ENCODE measurements at regions not wholly inside any gene's neighbourhood (a gene's known extent, or its start where the extent isn't known, plus 50 kb on each side); places are given as distances from the start of the nearest gene placed in this dataset.

- Histone ChIP-seq H3K27ac (ENCODE audit: insufficient read length, low read depth, low read length) (no peak overlapping the region), H4K5ac (ENCODE audit: insufficient read length, low read depth, low read length) (no peak overlapping the region), H2BK5ac (ENCODE audit: insufficient read length, low read length) (no peak overlapping the region), H3K56ac (ENCODE audit: insufficient read length, low read depth, low read length) (no peak overlapping the region), H3K4ac (ENCODE audit: low read depth, low read length) (no peak overlapping the region), H4K91ac (ENCODE audit: insufficient read length, low read depth, low read length) (no peak overlapping the region), H3K23ac (ENCODE audit: insufficient read length, low read depth, low read length) (no peak overlapping the region), H3K23me2 (ENCODE audit: insufficient read length, low read depth, low read length, poor library complexity, severe bottlenecking) (no peaks in the 10 kb centered on the region), H2AFZ (ENCODE audit: low read length) (no peak overlapping the region), H2BK12ac (ENCODE audit: insufficient read length, low read depth, low read length) (no peak overlapping the region), H3K9ac (ENCODE audit: extremely low read depth, insufficient read length, low read length) (no peak overlapping the region), H4K8ac (replicated peaks; ENCODE audit: insufficient read length, low read depth, low read length) (no peak overlapping the region), H4K20me1 (ENCODE audit: control insufficient read depth, insufficient read depth, insufficient read length) (no peaks in the 10 kb centered on the region), H3K27me3 (ENCODE audit: insufficient read depth, low read length) (no peaks in the 10 kb centered on the region), H2BK20ac (ENCODE audit: low read depth, low read length, poor library complexity, severe bottlenecking) (no peak overlapping the region), H2BK15ac (ENCODE audit: low read depth, low read length) (no peak overlapping the region), H2AK5ac (ENCODE audit: insufficient read length, low read length) (no peak overlapping the region), H3K9me3 (ENCODE audit: control insufficient read depth, low read depth, low read length) (no peaks in the 10 kb centered on the region), H3K4me2 (ENCODE audit: insufficient read depth, insufficient read length, low read length) (no peak overlapping the region), H3K79me2 (ENCODE audit: insufficient read depth, low read length) (no peaks in the 10 kb centered on the region), H3K18ac (ENCODE audit: insufficient read length, low read depth, low read length) (no peak overlapping the region), H3K4me1 (ENCODE audit: insufficient read depth, low read length) (0 out of 2 replicates have a peak, but pooled peaks cover 8% of the 10 kb centered on the region), H2BK120ac (ENCODE audit: low read depth, low read length, poor library complexity, severe bottlenecking) (no peak overlapping the region), H3K14ac (ENCODE audit: insufficient read depth, low read length) (no peak overlapping the region), H3T11ph (ENCODE audit: low read length) (no peak overlapping the region), H3K79me1 (ENCODE audit: insufficient read depth, low read depth, low read length, poor library complexity, severe bottlenecking) (no peaks in the 10 kb centered on the region)
- H3K27me3 Mint-ChIP-seq (ENCODE audit: low read depth): no peaks in the 10 kb centered on the region; the same call in none of the 2 replicates
- no peak for TF ChIP-seq CTCF (conservative IDR thresholded peaks at IDR 0.05)
- peaks cover 12 to 15% of the 10 kb centered on the region in 2 experiments for H3K4me1 Mint-ChIP-seq
- no peak overlapping the region for H3K4me3 Mint-ChIP-seq
- H3K36me3 Mint-ChIP-seq (ENCODE audit: insufficient read depth in 1 of 3, low read depth in 3 of 3): no peaks in the 10 kb centered on the region
- no peak for DNase-seq
- H3K9me3 Mint-ChIP-seq: no peaks in the 10 kb centered on the region
- H3K27ac Mint-ChIP-seq: no peak overlapping the region
- WGBS (ENCODE audit: extremely low coverage, insufficient read length, low lambda C conversion rate): no CpG with 5 or more reads among the region's 3 CpGs
Measured at GRCh38 chr2:38190542-38191218, 114.7 kb upstream of the CYP1B1 start.
